Neural crest cell (in vitro differentiated cells): ENCODE measurements at regions not wholly inside any gene's neighbourhood (a gene's known extent, or its start where the extent isn't known, plus 50 kb on each side); places are given as distances from the start of the nearest gene placed in this dataset.

ENCODE experiments used
- DNase-seq: peaks from one replicate; pipeline ENCODE4 v3.0.0; 2021; ENCODE audit warnings: low read depth, mixed read lengths, low spot score
- H3K27ac Mint-ChIP-seq: one replicate; pipeline ENCODE4 v1.8.0; 2021; ENCODE audit warnings: mild to moderate bottlenecking, mixed read lengths; ENCODE audit not compliant: unreplicated experiment
- H3K27me3 Mint-ChIP-seq: 2 replicates; pipeline ENCODE4 v1.8.0; 2021; ENCODE audit warnings: low read depth, mild to moderate bottlenecking, mixed read lengths
- H3K36me3 Mint-ChIP-seq: 2 replicates; pipeline ENCODE4 v1.8.0; 2021; ENCODE audit warnings: low read depth, mild to moderate bottlenecking, mixed read lengths
- H3K4me1 Mint-ChIP-seq: 2 replicates; pipeline ENCODE4 v1.8.0; 2021; ENCODE audit warnings: mixed read lengths
- H3K4me3 Mint-ChIP-seq: one replicate; pipeline ENCODE4 v1.8.0; 2021; ENCODE audit warnings: mild to moderate bottlenecking, mixed read lengths
- H3K9me3 Mint-ChIP-seq: 2 replicates; pipeline ENCODE4 v1.8.0; 2021; ENCODE audit warnings: mixed read lengths
- CTCF ChIP-seq: fragments of 200-600 bp; sonication (generic); conservative IDR thresholded peaks from 2 replicates; pipeline ENCODE4 v1.5.0; 2021; ENCODE audit warnings: antibody characterized with exemption, mild to moderate bottlenecking

- no peak overlapping the region for H3K27ac Mint-ChIP-seq
- no peaks in the 10 kb centered on the region for H3K4me1 Mint-ChIP-seq
- no peak for DNase-seq
- H3K9me3 Mint-ChIP-seq, result no peaks in the 10 kb centered on the region
- no peaks in the 10 kb centered on the region for H3K27me3 Mint-ChIP-seq
- TF ChIP-seq CTCF, result no peak
- H3K36me3 Mint-ChIP-seq, result no peaks in the 10 kb centered on the region
- no peak overlapping the region for H3K4me3 Mint-ChIP-seq
Observed at GRCh38 chr18:41269294-41269693, 685.7 kb upstream of the PIK3C3 start.

DNA sequence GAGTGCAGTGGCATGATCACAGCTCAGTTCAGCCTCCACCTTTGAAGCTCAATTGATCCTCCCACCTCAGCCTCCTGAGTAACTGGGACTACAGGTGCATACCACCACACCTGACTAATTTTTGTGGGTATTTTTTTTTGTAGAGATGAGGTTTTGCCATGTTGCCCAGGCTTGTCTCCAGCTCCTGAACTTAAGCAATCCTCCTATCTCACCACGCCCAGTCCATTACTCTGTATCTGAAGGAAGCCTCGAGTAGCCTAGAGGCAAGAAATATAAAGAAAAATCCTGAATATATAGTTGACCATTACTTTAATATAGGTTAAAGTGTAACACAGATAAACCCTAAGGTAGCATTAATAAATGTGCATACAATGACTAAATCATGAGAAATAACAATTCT is 686.8 kb upstream of the PIK3C3 start:
- DNase-seq, result no peak
- Mint-ChIP-seq H3K27me3 (no peaks in the 10 kb centered on the region), H3K27ac (no peak overlapping the region), H3K4me3 (no peak overlapping the region), H3K36me3 (no peaks in the 10 kb centered on the region), H3K4me1 (no peaks in the 10 kb centered on the region), H3K9me3 (no peaks in the 10 kb centered on the region)
- no peak for TF ChIP-seq CTCF

GRCh38 chr18:41266616-41267015 is 688.4 kb upstream of the PIK3C3 start:
- TF ChIP-seq CTCF, result no peak
- H3K9me3 Mint-ChIP-seq, result peaks cover 2% of the 10 kb centered on the region
- no peaks in the 10 kb centered on the region for H3K36me3 Mint-ChIP-seq
- H3K4me3 Mint-ChIP-seq, result no peak overlapping the region
- H3K27me3 Mint-ChIP-seq, result no peaks in the 10 kb centered on the region
- no peak for DNase-seq
- no peaks in the 10 kb centered on the region for H3K4me1 Mint-ChIP-seq
- H3K27ac Mint-ChIP-seq, result no peak overlapping the region

DNA sequence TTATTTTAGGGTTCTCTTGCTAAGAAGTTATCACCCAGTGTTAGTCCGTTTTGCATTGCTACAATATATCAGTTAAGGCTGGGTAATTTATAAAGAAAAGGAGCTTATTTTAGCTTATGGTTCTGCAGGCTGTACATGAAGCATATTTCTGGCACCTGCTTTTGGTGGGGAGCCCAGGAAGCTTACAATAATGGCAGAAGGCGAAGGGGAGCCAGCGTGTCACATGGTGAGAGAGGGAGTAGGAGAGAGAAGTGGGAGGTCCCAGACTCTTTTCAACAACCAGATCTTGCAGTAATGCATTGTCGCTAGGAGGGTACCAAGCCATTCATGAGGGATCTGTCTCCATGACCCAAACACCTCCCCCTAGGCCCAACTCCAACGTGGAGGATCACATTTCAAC is 688.8 kb upstream of the PIK3C3 start:
- no peak overlapping the region for H3K4me3 Mint-ChIP-seq
- no peak for TF ChIP-seq CTCF
- no peaks in the 10 kb centered on the region for H3K4me1 Mint-ChIP-seq
- no peaks in the 10 kb centered on the region for H3K36me3 Mint-ChIP-seq
- H3K27me3 Mint-ChIP-seq, result no peaks in the 10 kb centered on the region
- H3K27ac Mint-ChIP-seq, result no peak overlapping the region
- DNase-seq, result no peak
- peaks cover 2% of the 10 kb centered on the region for H3K9me3 Mint-ChIP-seq

DNA sequence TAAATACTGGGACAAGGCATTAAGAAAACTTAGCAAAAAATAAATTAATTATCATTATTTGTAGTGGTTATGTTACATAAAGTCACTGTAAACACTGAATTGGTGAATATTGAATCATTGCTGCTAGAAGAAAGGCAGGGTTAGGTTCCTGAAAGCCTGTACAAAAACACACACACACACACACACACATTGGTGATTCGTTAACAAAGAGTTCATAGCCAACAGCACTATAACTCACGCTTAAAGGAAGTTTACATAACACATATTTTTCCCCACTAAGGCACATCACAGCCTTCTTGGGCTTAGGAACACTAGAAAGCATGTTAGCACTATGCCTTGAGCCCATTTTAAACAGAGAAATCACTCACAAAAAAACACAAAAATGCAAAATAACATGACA is 690.0 kb upstream of the PIK3C3 start:
- Mint-ChIP-seq H3K4me1 (no peaks in the 10 kb centered on the region), H3K27me3 (no peaks in the 10 kb centered on the region), H3K4me3 (no peak overlapping the region), H3K36me3 (no peaks in the 10 kb centered on the region), H3K27ac (no peak overlapping the region), H3K9me3 (peaks cover 2% of the 10 kb centered on the region)
- TF ChIP-seq CTCF, result no peak
- no peak for DNase-seq

- Mint-ChIP-seq H3K27me3 (no peaks in the 10 kb centered on the region), H3K36me3 (no peaks in the 10 kb centered on the region)
Observed at GRCh38 chr18:41263956-41264355, 691.1 kb upstream of the PIK3C3 start.

More at GRCh38 chr18:41263956-41264355, 691.1 kb upstream of the PIK3C3 start:
- no peaks in the 10 kb centered on the region for H3K4me1 Mint-ChIP-seq
- no peak overlapping the region for H3K27ac Mint-ChIP-seq
- no peak for TF ChIP-seq CTCF
- no peak for DNase-seq
- H3K9me3 Mint-ChIP-seq, result peaks cover 2% of the 10 kb centered on the region
- H3K4me3 Mint-ChIP-seq, result no peak overlapping the region
